ENCODE measurements at regions not wholly inside any gene's neighbourhood (a gene's known extent, or its start where the extent isn't known, plus 50 kb on each side); places are given as distances from the start of the nearest gene placed in this dataset.

GRCh38 chr5:124692950-124693349 lies 53.5 kb downstream of the ZNF608 start:
- no peak for DNase-seq (ENCODE audit: low read depth in 1 of 2, low spot score in 1 of 2)

- DNase-seq (ENCODE audit: low read depth in 1 of 2, low spot score in 1 of 2), result no peak
Observed at GRCh38 chr5:124692324-124692723, 54.1 kb downstream of the ZNF608 start.

GRCh38 chr5:124689653-124690052 lies 56.8 kb downstream of the ZNF608 start:
- no peak for DNase-seq (ENCODE audit: low read depth in 1 of 2, low spot score in 1 of 2)

- DNase-seq (ENCODE audit: low read depth in 1 of 2, low spot score in 1 of 2), result no peak
Observed at GRCh38 chr5:124686239-124687004, 60.0 kb downstream of the ZNF608 start.

GRCh38 chr5:124685404-124685930 lies 61.0 kb downstream of the ZNF608 start:
- no peak for DNase-seq (ENCODE audit: low read depth in 1 of 2, low spot score in 1 of 2)

- no peak for DNase-seq (ENCODE audit: low read depth in 1 of 2, low spot score in 1 of 2)
Observed at GRCh38 chr5:124683917-124684555, 62.4 kb downstream of the ZNF608 start.

GRCh38 chr5:124679578-124680199 lies 66.8 kb downstream of the ZNF608 start:
- DNase-seq (ENCODE audit: low read depth in 1 of 2, low spot score in 1 of 2), result no peak

- DNase-seq (ENCODE audit: low read depth in 1 of 2, low spot score in 1 of 2), result no peak
Observed at GRCh38 chr5:124678922-124679519, 67.4 kb downstream of the ZNF608 start.

GRCh38 chr5:124678468-124678867 lies 68.0 kb downstream of the ZNF608 start:
- no peak for DNase-seq (ENCODE audit: low read depth in 1 of 2, low spot score in 1 of 2)

GRCh38 chr5:124677374-124678351 lies 68.8 kb downstream of the ZNF608 start:
- DNase-seq (ENCODE audit: low read depth in 1 of 2, low spot score in 1 of 2), result no peak

GRCh38 chr5:124675931-124676846 lies 70.2 kb downstream of the ZNF608 start:
- no peak for DNase-seq (ENCODE audit: low read depth in 1 of 2, low spot score in 1 of 2)

GRCh38 chr5:124671193-124671592 lies 75.2 kb downstream of the ZNF608 start:
- DNase-seq (ENCODE audit: low read depth in 1 of 2, low spot score in 1 of 2), result no peak

- no peak for DNase-seq (ENCODE audit: low read depth in 1 of 2, low spot score in 1 of 2)
Observed at GRCh38 chr5:124670722-124671184, 75.7 kb downstream of the ZNF608 start.

GRCh38 chr5:124669956-124670721 lies 76.3 kb downstream of the ZNF608 start:
- no peak for DNase-seq (ENCODE audit: low read depth in 1 of 2, low spot score in 1 of 2)

- no peak for DNase-seq (ENCODE audit: low read depth in 1 of 2, low spot score in 1 of 2)
Observed at GRCh38 chr5:124669300-124669648, 77.2 kb downstream of the ZNF608 start.

GRCh38 chr5:124668353-124669299 lies 77.8 kb downstream of the ZNF608 start:
- no peak for DNase-seq (ENCODE audit: low read depth in 1 of 2, low spot score in 1 of 2)

GRCh38 chr5:124665625-124666024 lies 80.8 kb downstream of the ZNF608 start:
- no peak for DNase-seq (ENCODE audit: low read depth in 1 of 2, low spot score in 1 of 2)

- DNase-seq (ENCODE audit: low read depth in 1 of 2, low spot score in 1 of 2), result no peak
Observed at GRCh38 chr5:124665035-124665434, 81.4 kb downstream of the ZNF608 start.
